GM12864 (cell line): ENCODE measurements at regions not wholly inside any gene's neighbourhood (a gene's known extent, or its start where the extent isn't known, plus 50 kb on each side); places are given as distances from the start of the nearest gene placed in this dataset.

Experiments
- DNase-seq: peaks from one replicate; pipeline ENCODE4 v3.0.0-alpha.2; 2011; ENCODE audit warnings: low read depth
- H3K4me3 ChIP-seq: 2 replicates; pipeline ENCODE4 v1.5.1; 2011; ENCODE audit warnings: mild to moderate bottlenecking, low read depth, low read length, control low read depth
- CTCF ChIP-seq: IDR thresholded peaks from 2 replicates; pipeline ENCODE4 v1.5.1; 2011; ENCODE audit warnings: low read depth, mild to moderate bottlenecking, moderate library complexity, low read length, control low read depth, inconsistent platforms; ENCODE audit errors: missing control alignments

DNA sequence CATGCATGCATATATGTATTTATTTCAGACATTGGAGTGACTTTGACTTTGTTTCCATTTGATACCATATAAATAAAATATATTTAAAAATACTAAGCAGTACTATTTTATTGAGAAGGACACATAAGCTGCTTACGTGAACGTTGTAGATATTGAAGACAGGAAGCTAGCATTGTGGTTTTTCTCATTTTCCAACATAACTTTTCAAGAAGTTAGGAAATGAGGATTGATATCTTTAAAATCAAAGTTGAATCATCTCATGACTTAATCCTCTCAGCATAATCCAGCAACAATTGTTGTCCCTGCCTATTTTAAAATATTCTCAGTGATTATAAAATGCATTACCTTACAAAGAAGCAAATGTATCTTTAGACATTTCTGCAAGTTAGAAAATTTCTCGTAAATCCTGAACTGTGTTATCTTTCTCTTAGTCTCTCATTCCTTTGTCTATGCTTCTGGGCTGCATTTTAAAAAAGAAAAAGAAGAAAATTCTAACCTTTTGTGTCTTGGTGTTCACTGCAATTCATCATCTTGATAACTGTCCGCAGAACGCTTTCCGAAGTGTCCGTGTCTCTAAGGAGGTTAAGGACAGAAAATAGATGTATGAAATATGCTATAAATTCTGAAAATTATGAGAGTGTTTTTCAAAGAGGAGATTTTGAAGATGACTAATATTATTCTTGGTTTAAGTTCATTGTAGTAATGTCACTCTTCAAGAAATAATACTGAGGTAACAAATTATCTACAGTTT lies 1089.9 kb upstream of the CDH6 start:
- TF ChIP-seq CTCF = no peak

DNA sequence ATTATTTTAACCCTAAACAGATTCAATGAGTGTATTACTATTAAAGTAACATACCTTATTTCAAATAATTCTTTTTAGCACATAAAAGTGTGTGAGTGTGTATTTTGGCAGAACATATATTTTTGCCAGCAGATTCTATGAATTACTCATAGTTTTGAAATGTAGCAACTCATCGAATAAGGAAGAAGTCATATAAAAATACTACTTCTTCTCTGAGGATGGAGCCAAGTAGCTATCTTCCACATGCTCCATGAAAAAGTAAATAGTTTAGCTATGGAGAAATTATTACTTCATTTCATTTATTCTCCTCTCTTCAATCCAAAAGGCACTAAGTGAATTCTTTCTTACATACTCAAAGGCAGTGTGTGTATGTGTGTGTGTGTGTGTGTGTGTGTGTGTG lies 1090.4 kb upstream of the CDH6 start:
- DNase-seq = no peak
- TF ChIP-seq CTCF = no peak
- H3K4me3 ChIP-seq = no peak overlapping the region

More for the DNA sequence above, 1089.9 kb upstream of the CDH6 start:
- no peak for DNase-seq
- no peak overlapping the region for H3K4me3 ChIP-seq

DNA sequence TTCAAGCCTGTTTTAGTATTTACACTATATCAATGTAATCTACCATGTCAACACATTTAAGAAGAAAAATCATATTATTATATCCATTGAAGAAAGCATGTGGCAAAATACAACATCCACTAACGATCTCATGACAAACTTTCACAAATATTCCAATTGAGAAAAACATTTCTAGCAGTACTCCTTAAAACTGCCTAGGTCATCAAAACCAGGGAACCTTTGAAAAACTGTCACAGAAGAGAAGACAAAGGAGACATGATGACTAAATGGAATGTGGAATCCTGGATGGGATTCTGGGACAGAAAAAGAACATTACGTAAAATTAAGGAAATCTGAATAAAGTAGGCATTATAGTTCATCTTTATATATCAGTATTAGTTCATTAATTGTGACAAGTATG lies 1091.3 kb upstream of the CDH6 start:
- TF ChIP-seq CTCF = no peak
- no peak overlapping the region for H3K4me3 ChIP-seq
- no peak for DNase-seq

GRCh38 chr5:30100929-30101328 lies 1092.6 kb upstream of the CDH6 start:
- TF ChIP-seq CTCF = no peak
- DNase-seq = no peak
- H3K4me3 ChIP-seq = no peak overlapping the region

DNA sequence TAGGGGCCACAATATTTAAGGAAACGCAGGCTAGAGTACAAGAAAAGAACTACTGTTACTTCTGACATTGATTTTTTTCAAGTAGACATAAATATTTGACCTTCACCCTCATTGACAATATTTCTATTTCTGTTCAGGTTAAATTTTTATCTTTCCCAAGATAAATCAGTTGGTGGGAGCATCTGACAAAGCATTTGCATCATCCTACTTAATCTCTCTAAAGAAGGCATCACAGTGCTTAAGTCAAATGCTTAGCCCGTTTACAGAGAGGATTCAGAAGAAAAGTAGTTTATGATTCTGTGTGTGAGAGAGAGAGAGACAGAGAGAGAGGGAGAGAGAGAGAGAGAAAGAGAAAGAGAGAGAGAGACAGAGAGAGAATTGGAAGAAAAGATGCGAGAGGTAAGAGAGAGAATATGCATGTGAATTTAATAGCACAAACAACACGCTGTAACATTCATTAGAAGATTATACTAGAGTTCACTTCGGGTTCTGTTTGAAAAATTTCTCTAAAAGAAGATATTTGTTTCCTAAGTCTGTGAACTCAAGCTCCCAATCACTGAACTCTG lies 1093.3 kb upstream of the CDH6 start:
- no peak overlapping the region for H3K4me3 ChIP-seq
- TF ChIP-seq CTCF = no peak
- DNase-seq = no peak

DNA sequence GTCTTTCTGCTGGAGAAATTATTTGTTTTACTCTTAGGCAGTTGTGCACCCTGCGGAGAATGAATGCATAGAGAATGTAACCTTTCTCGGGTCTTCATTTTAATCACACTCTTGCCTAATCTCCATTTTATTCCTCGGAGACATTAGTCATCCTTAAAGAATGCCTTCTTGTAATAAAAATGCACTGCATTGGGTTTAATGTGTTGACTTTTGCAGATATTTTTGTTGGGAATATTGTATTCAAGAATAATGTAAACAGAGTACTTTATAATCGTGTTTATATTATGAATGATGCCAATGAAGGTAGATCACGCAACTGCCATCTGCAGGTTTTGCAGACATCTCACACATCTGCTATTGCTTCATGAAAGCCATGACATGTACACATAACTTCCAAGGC lies 1093.9 kb upstream of the CDH6 start:
- DNase-seq = no peak
- H3K4me3 ChIP-seq = no peak overlapping the region
- no peak for TF ChIP-seq CTCF

DNA sequence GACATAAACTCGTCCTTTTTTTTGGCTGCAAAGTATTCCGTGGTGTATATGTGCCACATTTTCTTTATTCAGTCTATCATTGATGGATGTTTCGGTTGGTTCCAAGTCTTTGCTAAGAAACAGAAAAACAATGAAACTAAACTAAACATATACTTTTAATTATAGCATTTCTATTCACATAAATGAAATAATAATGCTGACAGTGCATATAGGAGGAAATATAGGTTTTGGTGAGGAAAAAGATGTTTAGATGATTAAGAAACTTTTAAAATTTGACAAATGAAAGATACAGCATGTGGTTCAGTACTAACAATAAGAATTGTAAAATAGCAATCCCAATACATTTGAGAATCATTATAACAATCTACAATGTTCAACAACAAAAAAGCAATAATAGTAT lies 1094.5 kb upstream of the CDH6 start:
- no peak for TF ChIP-seq CTCF
- DNase-seq = no peak
- no peak overlapping the region for H3K4me3 ChIP-seq
